HTR-8/SVneo (cell line): ENCODE measurements at regions not wholly inside any gene's neighbourhood (a gene's known extent, or its start where the extent isn't known, plus 50 kb on each side); places are given as distances from the start of the nearest gene placed in this dataset.

ENCODE experiments used
- DNase-seq: peaks from one replicate; pipeline ENCODE4 v3.0.0; 2011; ENCODE audit warnings: low spot score, mixed read lengths; ENCODE audit not compliant: insufficient read length
- FAIRE-seq: peaks from 2 replicates; lab custom pipeline; 2011; peaks lifted over from hg19 to GRCh38; lab: Jason Lieb, UNC

- FAIRE-seq (peak; percentile 36), DNase-seq (no peak)
Observed at GRCh38 chr20:53840532-53840931, 229.9 kb downstream of the BCAS1 start.

- DNase-seq (no peak), FAIRE-seq (peak; percentile 91)
Observed at GRCh38 chr20:53839423-53840176, 230.8 kb downstream of the BCAS1 start.

- FAIRE-seq (no peak), DNase-seq (no peak)
Observed at GRCh38 chr20:53838311-53838868, 232.0 kb downstream of the BCAS1 start.

GRCh38 chr20:53837126-53837826, 233.1 kb downstream of the BCAS1 start:
- DNase-seq: no peak
- no peak for FAIRE-seq

GRCh38 chr20:53834749-53835148, 235.6 kb downstream of the BCAS1 start:
- FAIRE-seq (no peak), DNase-seq (no peak)

GRCh38 chr20:53834062-53834442, 236.3 kb downstream of the BCAS1 start:
- no peak for DNase-seq

GRCh38 chr20:53833333-53834061, 236.9 kb downstream of the BCAS1 start:
- FAIRE-seq (peak; percentile 46), DNase-seq (no peak)

More at GRCh38 chr20:53834062-53834442, 236.3 kb downstream of the BCAS1 start:
- peak; percentile 28 for FAIRE-seq

- FAIRE-seq (no peak), DNase-seq (no peak)
Observed at GRCh38 chr20:53832499-53832898, 237.9 kb downstream of the BCAS1 start.

- peak; percentile 85 for FAIRE-seq
Observed at GRCh38 chr20:53831812-53832211, 238.2 kb upstream of the ZNF217 start.

GRCh38 chr20:53831228-53831627, 237.6 kb upstream of the ZNF217 start:
- FAIRE-seq: no peak
- DNase-seq: no peak

More at GRCh38 chr20:53831812-53832211, 238.2 kb upstream of the ZNF217 start:
- no peak for DNase-seq

GRCh38 chr20:53829724-53830521, 236.3 kb upstream of the ZNF217 start:
- FAIRE-seq (no peak), DNase-seq (no peak)

- FAIRE-seq (peak; percentile 23), DNase-seq (peak; percentile 92)
Observed at GRCh38 chr20:53829255-53829723, 235.7 kb upstream of the ZNF217 start.

GRCh38 chr20:53828682-53829254, 235.1 kb upstream of the ZNF217 start:
- FAIRE-seq (peak; percentile 93), DNase-seq (peak; percentile 84)

GRCh38 chr20:53828088-53828681, 234.5 kb upstream of the ZNF217 start:
- DNase-seq (peak; percentile 68), FAIRE-seq (no peak)

- FAIRE-seq (peak; percentile 75), DNase-seq (no peak)
Observed at GRCh38 chr20:53827292-53828087, 233.9 kb upstream of the ZNF217 start.

GRCh38 chr20:53826597-53827291, 233.1 kb upstream of the ZNF217 start:
- FAIRE-seq (no peak), DNase-seq (no peak)

- peak; percentile 38 for FAIRE-seq
- no peak for DNase-seq
Observed at GRCh38 chr20:53826090-53826489, 232.5 kb upstream of the ZNF217 start.

- no peak for FAIRE-seq
- DNase-seq: no peak
Observed at GRCh38 chr20:53825282-53825681, 231.6 kb upstream of the ZNF217 start.
